ENCODE measurements at regions not wholly inside any gene's neighbourhood (a gene's known extent, or its start where the extent isn't known, plus 50 kb on each side); places are given as distances from the start of the nearest gene placed in this dataset.

DNA sequence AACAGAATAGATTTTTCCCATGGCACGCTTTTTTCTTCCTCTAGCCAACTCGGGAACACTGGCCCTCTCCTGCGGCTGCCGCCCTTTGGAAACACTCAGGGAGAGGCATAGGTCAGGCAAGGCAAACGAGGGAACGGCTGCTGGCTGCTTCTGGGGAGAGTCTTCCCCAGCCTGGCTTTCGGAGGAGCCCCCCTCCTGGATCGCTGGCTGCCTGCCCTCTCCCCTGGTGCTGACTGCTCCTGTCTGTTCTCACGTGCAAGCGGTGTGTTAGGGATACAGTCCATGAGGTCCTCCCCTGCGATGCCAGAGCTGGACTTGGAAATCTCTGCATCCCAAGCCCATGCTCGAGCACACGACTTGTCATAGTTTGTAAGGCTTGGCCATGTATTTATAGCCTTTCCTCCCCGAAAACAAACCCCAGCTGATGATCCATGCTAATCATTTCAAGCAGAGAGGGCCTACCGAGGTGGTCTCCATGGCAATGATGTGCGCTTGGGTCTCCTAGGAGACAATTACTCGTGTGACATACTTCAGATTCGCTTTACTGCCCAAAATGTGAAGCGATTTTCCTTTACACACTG, 315.6 kb upstream of the ATP10A start:
- no peak for DNase-seq

- DNase-seq: no peak
Measured at GRCh38 chr15:26177816-26178215, 314.7 kb upstream of the ATP10A start.

- DNase-seq: no peak
Measured at GRCh38 chr15:26176831-26177230, 313.7 kb upstream of the ATP10A start.

DNA sequence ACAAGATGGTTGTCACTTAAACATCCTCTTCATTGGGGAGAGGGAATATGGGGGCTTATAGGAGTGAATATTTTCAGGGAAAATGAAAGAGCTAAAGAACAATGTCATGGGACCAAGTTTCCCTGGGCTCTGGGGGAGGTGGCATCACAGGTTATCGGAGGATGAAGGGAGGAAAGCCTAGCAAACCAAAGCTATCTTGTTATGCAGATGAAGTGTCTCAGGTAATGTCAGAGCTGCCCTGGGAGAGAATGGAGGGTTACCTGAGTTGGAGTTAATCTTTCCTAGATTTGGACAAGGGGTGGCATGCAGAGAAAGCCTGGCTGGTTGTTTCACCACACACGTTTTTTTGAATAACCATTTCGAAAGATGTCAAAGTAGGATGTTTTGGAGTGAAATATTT, 308.1 kb upstream of the ATP10A start:
- DNase-seq: no peak

GRCh38 chr15:26166429-26166828, 303.3 kb upstream of the ATP10A start:
- DNase-seq: no peak

- DNase-seq: no peak
Measured at GRCh38 chr15:26165546-26165945, 302.4 kb upstream of the ATP10A start.

- no peak for DNase-seq
Measured at GRCh38 chr15:26160343-26160742, 297.2 kb upstream of the ATP10A start.

- DNase-seq: no peak
Measured at GRCh38 chr15:26158176-26158575, 295.0 kb upstream of the ATP10A start.

DNA sequence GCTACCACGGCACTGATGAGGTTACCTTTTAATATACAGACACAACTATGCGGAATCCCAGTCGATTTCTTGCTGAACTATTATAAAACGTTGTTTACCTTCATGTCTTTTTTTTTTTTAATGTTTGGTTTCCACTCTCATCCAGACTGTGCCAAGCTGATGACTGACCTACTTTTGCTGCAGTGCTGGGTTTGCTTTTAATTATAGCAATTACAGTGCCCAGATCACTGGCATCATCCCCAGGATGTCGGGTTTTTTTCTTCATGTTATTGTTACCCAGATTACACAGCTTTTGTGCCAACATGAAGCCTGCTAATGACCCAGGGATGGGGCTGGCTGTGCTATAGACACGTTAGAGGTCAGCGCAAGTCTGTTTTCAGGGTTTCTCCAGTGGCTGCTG, 294.0 kb upstream of the ATP10A start:
- no peak for DNase-seq

DNA sequence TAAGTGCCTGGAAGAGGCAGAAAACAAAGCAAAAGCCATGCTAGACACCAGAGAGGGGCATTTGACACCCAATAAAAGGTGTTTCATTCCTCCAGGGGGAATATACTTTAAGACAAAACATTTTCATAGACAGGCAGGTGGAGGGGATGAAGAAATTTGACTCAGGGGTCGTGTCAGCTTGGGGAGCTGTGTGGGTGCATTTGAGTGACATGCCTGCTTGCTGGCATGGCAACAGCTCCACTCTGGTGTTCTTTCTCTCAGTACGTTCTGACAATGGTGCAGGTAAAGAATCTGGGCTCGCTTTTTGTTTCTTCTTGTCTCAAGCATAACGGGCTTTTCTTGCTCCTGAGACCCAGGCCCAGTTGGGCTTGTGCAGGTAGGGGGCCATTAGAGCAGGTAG, 292.9 kb upstream of the ATP10A start:
- DNase-seq: no peak

DNA sequence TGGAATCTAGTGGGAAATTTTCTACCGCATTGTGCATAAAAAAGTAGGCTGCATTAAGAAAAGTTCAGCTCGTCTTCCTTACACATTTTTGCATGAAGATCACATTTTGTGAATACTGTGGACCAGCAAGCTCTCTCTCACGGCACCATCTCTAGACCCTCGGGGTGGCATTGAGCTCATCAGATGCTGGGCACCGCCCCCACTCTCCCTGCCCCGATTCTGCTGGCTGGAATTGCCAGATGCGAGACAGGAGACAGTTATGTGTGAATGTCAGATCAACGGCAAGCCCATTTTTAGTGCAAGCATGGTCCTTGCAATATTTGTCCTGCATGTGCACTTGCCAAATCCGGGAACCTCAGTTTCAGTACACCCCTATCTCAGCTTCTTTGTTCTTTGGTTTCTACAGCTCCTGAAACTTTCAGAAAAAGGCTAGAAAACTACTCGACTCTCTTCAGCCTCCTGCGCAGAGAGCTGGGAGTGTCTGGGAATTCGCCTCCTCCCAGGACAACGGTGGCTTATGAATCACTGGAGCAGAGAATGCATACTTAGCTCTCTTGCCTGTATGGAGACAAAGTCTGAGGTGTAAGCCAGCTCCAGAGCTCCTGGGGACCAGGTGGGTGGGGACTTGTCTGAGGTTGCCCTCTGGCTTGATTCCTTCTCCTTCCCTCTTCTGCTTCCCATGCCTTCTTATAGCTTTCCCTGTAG, 285.2 kb upstream of the ATP10A start:
- no peak for DNase-seq

GRCh38 chr15:26146202-26146601, 283.1 kb upstream of the ATP10A start:
- DNase-seq: no peak

- no peak for DNase-seq
Measured at GRCh38 chr15:26145796-26146195, 282.7 kb upstream of the ATP10A start.

DNA sequence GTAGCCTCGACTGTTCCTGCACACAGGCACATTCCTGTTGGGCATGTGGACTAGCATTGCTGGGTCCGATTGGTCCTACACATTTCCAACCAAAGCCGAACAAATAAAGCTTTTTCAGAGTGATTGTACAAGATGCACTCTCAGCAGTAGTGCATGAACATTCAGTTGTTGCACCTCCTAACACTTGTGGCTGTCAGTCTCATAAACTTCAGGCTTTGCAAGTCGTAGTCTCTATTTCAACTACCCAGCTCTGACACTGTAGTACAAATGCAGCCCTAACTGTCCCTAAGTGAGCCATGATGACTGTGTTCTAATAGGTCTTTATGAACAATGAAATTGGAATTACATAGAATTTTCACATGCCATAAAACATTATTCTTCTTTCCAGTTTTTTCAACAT, 281.7 kb upstream of the ATP10A start:
- no peak for DNase-seq

- no peak for DNase-seq
Measured at GRCh38 chr15:26143221-26143620, 280.1 kb upstream of the ATP10A start.

- no peak for DNase-seq
Measured at GRCh38 chr15:26134812-26135211, 271.7 kb upstream of the ATP10A start.

- DNase-seq: no peak
Measured at GRCh38 chr15:26134152-26134551, 271.0 kb upstream of the ATP10A start.

- no peak for DNase-seq
Measured at GRCh38 chr15:26132811-26133210, 269.7 kb upstream of the ATP10A start.

- no peak for DNase-seq
Measured at GRCh38 chr15:26129852-26130251, 266.7 kb upstream of the ATP10A start.

DNA sequence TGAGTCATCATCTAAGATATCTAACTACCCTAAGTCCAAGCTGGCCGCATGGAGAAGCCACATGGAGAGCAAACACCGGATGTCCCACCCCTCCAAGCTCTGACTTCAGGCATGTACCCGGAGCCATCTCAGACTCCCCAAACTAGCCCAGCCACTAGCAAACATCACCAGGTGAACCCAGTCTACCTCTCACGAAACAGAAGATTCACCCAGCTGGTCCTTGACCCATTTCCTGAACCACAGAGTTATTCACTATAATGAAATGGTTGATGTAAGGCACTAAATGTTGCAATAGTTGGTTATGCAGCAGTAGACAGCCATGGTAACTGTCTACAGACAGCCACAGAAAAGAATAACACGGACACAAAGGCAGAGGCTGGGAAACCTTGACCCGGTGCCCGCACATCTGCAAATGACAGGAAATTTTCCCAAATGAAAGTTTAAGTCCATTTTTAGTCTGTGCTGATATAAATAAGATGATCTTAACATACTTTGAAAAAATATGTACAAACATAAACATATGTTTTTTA, 265.5 kb upstream of the ATP10A start:
- no peak for DNase-seq

GRCh38 chr15:26126819-26127387, 263.8 kb upstream of the ATP10A start:
- DNase-seq: no peak

DNA sequence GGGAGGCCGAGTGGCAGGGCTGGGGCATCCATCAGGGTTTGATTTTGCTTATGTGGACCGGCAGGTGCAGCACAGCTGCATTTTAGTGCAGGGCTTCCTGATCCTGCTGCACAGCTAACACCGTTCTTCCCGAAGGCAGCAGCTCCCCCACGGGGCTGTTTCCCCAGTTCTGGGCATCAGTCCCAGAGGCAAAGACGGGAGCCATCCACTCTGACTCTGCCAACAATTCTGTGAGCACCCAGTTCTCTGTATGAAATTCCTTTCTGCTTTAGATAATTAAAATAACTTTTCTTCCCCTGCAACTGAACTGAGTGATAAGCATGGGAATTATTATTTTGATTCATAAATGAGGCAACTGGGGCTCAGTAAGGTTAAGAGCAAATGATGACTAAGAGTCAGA, 262.9 kb upstream of the ATP10A start:
- no peak for DNase-seq

GRCh38 chr15:26125664-26126063, 262.5 kb upstream of the ATP10A start:
- no peak for DNase-seq

- DNase-seq: no peak
Measured at GRCh38 chr15:26119322-26119721, 256.2 kb upstream of the ATP10A start.

Data from NCI-H446 treated with DMSO at 0.1 percent for 48 hours (cell line).